ENCODE measurements at regions not wholly inside any gene's neighbourhood (a gene's known extent, or its start where the extent isn't known, plus 50 kb on each side); places are given as distances from the start of the nearest gene placed in this dataset.

DNA sequence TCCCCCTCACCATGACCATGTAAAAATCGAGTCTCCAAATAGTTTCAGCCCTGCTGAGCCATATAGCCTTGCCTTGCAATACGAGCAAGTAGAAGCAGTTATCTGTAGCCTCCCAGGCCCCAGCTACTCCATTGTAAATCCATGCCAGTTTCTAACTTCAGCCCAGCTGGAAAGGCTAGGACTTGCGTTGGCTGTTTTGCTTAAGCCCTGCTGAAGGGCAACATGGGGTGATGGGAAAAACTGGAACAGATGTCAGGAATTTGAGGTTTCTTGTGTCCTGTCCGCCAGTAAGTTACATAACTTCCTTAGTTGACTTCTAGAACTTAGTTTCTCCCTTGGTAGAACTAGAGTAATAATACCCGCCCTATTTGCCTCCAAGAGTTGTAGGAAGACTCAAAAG, 216.0 kb upstream of the SERP2 start:
- intact Hi-C loops (cut with DNase I) = no loop called here
- no peak for DNase-seq (ENCODE audit: low spot score)
- peak; percentile 73 for ATAC-seq

- peak; percentile 70 for ATAC-seq
- intact Hi-C loops (cut with DNase I) = no loop called here
Measured at GRCh38 chr13:44158098-44158521, 215.5 kb upstream of the SERP2 start.

DNA sequence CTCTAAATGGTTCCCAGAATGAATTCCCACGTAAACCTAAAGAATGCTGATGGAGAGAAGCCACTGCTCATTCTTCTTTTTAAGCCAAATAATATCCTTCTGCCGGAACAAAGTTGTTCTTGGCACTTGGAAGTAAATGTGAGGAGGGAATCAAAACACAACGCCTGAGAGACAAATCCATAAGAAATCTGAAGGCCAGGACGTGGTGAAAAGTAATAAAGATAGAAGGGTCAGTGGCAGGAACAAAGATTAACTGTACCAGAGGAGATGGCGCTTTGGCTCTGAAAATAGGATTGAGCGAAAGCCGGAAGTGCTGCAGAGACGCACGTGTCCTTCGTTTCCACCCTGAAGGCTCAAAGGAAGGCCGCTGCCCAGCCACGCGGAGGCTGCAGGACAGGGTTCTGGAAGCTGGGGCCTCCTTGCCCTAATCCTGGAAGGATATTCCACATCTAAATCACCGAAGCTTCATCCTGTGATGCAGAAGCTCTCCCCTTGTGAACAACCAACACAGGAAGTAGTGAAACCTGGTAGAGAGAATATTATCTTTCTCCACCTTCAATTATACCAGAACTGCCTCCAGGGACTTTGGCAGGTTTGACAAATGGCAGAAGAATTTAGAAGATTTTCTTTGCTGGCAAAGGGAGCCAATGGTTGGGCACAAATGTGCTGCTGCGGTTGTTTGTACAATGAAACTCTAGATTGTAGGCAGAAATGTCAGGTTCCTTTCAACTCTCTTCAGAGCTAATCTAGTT, 214.6 kb upstream of the SERP2 start:
- ATAC-seq = peak; percentile 22
- intact Hi-C loops (cut with DNase I) = no loop called here
- DNase-seq (ENCODE audit: low spot score) = no peak

More at GRCh38 chr13:44158098-44158521, 215.5 kb upstream of the SERP2 start:
- no peak for DNase-seq (ENCODE audit: low spot score)

- intact Hi-C loops (cut with DNase I) = no loop called here
Measured at GRCh38 chr13:44159633-44160279, 213.9 kb upstream of the SERP2 start.

DNA sequence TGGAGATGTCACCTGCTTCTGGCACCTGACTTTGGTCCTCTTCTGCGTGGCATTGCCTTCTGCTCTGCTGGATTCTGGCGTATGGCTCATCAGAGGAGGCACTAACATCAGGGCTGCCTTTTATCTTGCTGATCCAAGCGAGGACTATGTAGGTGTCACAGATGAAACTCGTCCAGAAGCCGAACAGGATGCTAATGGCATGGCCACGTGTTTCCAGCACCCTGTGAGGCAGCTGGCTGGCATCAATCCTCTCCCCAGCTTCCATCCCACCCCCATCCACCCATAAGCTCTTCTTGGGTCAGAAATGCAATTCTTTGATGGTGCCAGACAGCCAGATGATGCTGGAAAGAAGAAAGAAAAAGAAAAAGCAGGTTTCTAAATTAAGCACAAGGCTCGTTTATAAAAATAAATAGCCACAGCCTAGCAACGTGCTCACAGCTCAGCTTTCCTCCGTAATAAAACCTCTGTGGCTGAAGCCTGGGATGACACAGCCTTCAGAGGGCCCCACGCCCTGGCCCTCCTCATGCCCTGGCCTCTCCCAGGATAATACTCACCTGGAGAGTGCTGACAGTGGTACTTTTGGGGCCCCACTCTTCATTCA, 212.9 kb upstream of the SERP2 start:
- ATAC-seq (peak; percentile 25), DNase-seq (ENCODE audit: low spot score) (no peak)
- intact Hi-C loops (cut with DNase I) = no loop called here

More at GRCh38 chr13:44159633-44160279, 213.9 kb upstream of the SERP2 start:
- DNase-seq (ENCODE audit: low spot score) = no peak
- no peak for ATAC-seq

GRCh38 chr13:44163108-44163507, 210.5 kb upstream of the SERP2 start:
- intact Hi-C loops (cut with DNase I) = no loop called here
- ATAC-seq (no peak), DNase-seq (ENCODE audit: low spot score) (peak; percentile 21)

DNA sequence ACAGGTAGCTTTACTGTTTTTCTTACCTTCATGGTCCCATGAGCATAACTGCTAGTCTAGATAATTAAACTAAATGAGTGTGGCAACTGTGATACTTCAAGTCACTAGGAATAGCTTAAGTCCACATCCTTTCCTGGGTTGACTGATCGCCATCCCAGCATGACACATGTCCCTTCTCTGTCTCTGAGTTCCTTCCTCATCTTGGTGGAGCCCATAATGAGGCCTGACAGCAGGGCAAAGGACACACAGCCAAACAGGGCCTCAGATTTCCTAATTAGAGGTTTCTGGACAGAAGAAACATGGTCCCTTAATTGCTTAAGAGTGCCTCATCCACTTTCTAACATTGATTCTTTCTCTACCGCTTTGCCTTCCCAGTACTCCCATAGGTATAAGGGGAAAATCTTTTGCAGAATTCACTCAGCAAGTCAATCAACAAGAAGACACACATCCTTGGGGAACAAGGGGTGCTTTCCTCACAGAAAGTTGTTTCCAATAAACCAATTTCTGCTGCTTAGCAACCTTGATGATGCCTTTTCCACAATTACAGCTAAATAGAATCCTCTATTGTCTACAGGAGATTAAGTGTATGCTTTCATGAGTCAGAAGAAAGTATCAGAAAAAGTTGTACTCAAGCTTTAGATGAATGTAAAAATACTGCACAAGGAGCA, 208.3 kb upstream of the SERP2 start:
- no peak for ATAC-seq
- intact Hi-C loops (cut with DNase I) = no loop called here
- no peak for DNase-seq (ENCODE audit: low spot score)

- intact Hi-C loops (cut with DNase I) = no loop called here
- DNase-seq (ENCODE audit: low spot score) (no peak), ATAC-seq (no peak)
Measured at GRCh38 chr13:44165889-44166496, 207.6 kb upstream of the SERP2 start.

- DNase-seq (ENCODE audit: low spot score) (no peak), ATAC-seq (no peak)
- intact Hi-C loops (cut with DNase I) = no loop called here
Measured at GRCh38 chr13:44169018-44169911, 204.4 kb upstream of the SERP2 start.

GRCh38 chr13:44170731-44171130, 202.9 kb upstream of the SERP2 start:
- DNase-seq (ENCODE audit: low spot score) (no peak), ATAC-seq (no peak)
- intact Hi-C loops (cut with DNase I) = no loop called here

DNA sequence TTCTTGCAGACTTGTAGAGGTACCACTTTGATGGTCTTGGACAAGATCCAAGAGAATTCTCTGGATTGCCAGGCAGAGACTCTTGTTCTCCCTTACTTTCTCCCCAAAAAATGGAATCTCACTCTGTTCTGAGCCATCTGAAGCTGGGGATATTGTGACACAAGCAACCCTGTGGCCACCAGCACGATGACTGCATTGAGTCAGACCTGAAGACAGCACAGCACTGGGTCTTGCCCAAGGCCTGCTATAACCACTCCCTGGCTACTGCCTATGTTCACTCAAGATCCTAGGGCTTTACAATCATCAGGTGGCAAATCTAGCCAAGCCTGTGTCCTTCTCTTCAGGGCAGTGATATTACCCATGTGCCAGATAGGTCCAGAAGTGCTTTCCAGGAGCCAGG, 202.5 kb upstream of the SERP2 start:
- ATAC-seq (no peak), DNase-seq (ENCODE audit: low spot score) (no peak)
- intact Hi-C loops (cut with DNase I) = no loop called here

DNA sequence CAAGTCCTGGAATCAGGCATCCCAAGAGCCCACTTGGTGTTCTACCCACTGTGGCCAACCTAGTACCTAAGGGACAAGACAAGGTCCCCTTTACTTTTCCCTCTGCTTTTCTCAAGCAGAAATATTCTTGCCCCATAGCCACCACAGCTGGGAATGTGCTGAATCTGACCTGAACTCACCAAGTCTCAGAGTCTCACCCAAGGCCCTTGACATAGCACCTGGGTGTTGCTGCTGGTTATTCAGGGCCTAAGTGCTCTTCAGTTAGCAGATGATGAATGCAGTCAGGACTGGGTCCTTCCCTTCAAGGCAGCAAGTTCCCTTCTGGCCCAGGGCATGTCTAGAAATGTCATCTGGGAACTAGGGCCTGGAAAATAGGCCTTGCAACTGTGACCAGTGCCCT, 201.8 kb upstream of the SERP2 start:
- no peak for ATAC-seq
- intact Hi-C loops (cut with DNase I) = no loop called here
- no peak for DNase-seq (ENCODE audit: low spot score)

GRCh38 chr13:44172281-44172810, 201.3 kb upstream of the SERP2 start:
- ATAC-seq (peak; percentile 24), DNase-seq (ENCODE audit: low spot score) (no peak)
- intact Hi-C loops (cut with DNase I) = no loop called here

- ATAC-seq = peak; percentile 62
- intact Hi-C loops (cut with DNase I) = no loop called here
- DNase-seq (ENCODE audit: low spot score) = no peak
Measured at GRCh38 chr13:44174769-44175425, 198.7 kb upstream of the SERP2 start.

GRCh38 chr13:44176173-44176572, 197.5 kb upstream of the SERP2 start:
- DNase-seq (ENCODE audit: low spot score) (no peak), ATAC-seq (no peak)
- intact Hi-C loops (cut with DNase I) = no loop called here

DNA sequence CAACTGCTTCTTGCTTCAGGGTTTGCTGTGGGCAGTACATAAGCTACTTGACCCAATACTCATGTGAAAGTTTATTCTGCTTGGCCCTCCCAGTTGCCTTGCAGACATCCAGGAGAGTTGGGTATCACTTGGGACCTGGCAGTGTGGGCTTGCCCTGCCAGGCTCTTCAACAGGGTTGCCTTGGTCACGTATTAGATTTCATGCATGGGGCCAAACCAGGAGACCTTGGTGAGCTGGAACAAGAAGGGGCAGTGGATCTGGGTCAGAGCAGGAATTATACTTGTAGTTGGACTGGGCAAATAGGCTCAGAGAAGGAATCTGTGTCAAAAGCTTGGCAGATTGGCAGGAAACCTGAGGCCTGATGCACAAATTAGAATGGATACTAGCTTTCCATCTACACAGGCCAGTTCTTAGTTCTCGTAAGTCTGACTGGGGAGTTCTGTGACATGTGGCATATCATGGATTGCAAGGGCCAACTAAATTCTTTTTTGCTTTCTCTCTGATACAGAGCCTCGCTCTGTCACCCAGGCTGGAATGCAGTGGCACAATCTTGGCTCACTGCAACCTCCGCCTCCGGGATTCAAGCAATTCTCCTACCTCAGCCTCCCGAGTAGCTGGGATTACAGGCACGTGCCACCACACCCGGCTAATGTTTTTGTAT, 192.6 kb upstream of the SERP2 start:
- ATAC-seq (no peak), DNase-seq (ENCODE audit: low spot score) (no peak)
- intact Hi-C loops (cut with DNase I) = no loop called here

DNA sequence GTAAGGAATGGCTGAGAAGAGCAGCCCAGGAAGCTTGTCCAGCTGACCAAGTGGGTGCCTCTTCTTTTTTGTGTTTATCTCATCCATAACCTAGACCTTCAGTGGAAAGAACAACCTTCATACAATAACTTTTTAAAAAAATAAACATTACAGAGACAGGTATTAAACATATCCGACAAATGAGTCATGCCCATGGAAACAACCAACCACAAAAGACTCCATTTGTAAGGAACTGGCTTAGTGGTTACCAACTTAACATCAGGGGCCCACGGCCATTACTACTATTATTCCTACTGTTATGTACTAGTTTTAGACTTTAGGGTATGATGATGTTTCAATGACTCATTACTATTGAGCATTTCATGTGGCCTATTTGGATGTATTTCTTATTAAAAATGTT, 191.7 kb upstream of the SERP2 start:
- intact Hi-C loops (cut with DNase I) = no loop called here
- DNase-seq (ENCODE audit: low spot score) (no peak), ATAC-seq (no peak)
